ENCODE measurements at regions not wholly inside any gene's neighbourhood (a gene's known extent, or its start where the extent isn't known, plus 50 kb on each side); places are given as distances from the start of the nearest gene placed in this dataset.

GRCh38 chr6:44599672-44600071, 212.2 kb downstream of the CDC5L start:
- DNase-seq: no peak
- no peak overlapping the region for H3K4me3 ChIP-seq
- TF ChIP-seq POLR2A (IDR thresholded peaks at IDR 0.05): no peak

GRCh38 chr6:44603044-44603686, 215.7 kb downstream of the CDC5L start:
- Histone ChIP-seq H3K27me3 (no peaks in the 10 kb centered on the region), H3K36me3 (no peaks in the 10 kb centered on the region), H3K27ac (no peak overlapping the region), H3K4me3 (no peak overlapping the region), H3K4me1 (no peaks in the 10 kb centered on the region), H3K9me3 (no peaks in the 10 kb centered on the region)
- DNase-seq: no peak
- TF ChIP-seq CTCF (IDR thresholded peaks at IDR 0.05): no peak
- no peak for TF ChIP-seq POLR2A (IDR thresholded peaks at IDR 0.05)

More at GRCh38 chr6:44599672-44600071, 212.2 kb downstream of the CDC5L start:
- Histone ChIP-seq H3K27me3 (no peaks in the 10 kb centered on the region), H3K27ac (no peak overlapping the region), H3K9me3 (no peaks in the 10 kb centered on the region), H3K36me3 (no peaks in the 10 kb centered on the region), H3K4me1 (no peaks in the 10 kb centered on the region)

- no peak overlapping the region for H3K4me3 ChIP-seq
- H3K27ac ChIP-seq: no peak overlapping the region
- TF ChIP-seq POLR2A (IDR thresholded peaks at IDR 0.05) (no peak), CTCF (IDR thresholded peaks at IDR 0.05) (no peak)
- no peaks in the 10 kb centered on the region for H3K27me3 ChIP-seq
- DNase-seq: no peak
- no peaks in the 10 kb centered on the region for H3K36me3 ChIP-seq
- no peaks in the 10 kb centered on the region for H3K9me3 ChIP-seq
- H3K4me1 ChIP-seq: no peaks in the 10 kb centered on the region
Observed at GRCh38 chr6:44606504-44606903, 219.0 kb downstream of the CDC5L start.

- no peaks in the 10 kb centered on the region for H3K9me3 ChIP-seq
- no peak overlapping the region for H3K27ac ChIP-seq
- H3K36me3 ChIP-seq: no peaks in the 10 kb centered on the region
- no peak for DNase-seq
- no peaks in the 10 kb centered on the region for H3K27me3 ChIP-seq
- no peaks in the 10 kb centered on the region for H3K4me1 ChIP-seq
- TF ChIP-seq CTCF (IDR thresholded peaks at IDR 0.05) (no peak), POLR2A (IDR thresholded peaks at IDR 0.05) (no peak)
- no peak overlapping the region for H3K4me3 ChIP-seq
Observed at GRCh38 chr6:44606976-44607375, 219.5 kb downstream of the CDC5L start.

- Histone ChIP-seq H3K27me3 (no peaks in the 10 kb centered on the region), H3K9me3 (no peaks in the 10 kb centered on the region), H3K27ac (no peak overlapping the region), H3K4me1 (no peaks in the 10 kb centered on the region), H3K36me3 (no peaks in the 10 kb centered on the region), H3K4me3 (no peak overlapping the region)
- DNase-seq: peak in 1 of 3 donors; percentile 1
- TF ChIP-seq CTCF (IDR thresholded peaks at IDR 0.05): no peak
- TF ChIP-seq POLR2A (IDR thresholded peaks at IDR 0.05): no peak
Observed at GRCh38 chr6:44608175-44608574, 220.7 kb downstream of the CDC5L start.

GRCh38 chr6:44609051-44609612, 221.6 kb downstream of the CDC5L start:
- DNase-seq: no peak
- H3K27ac ChIP-seq: no peak overlapping the region
- H3K27me3 ChIP-seq: no peaks in the 10 kb centered on the region
- TF ChIP-seq POLR2A (IDR thresholded peaks at IDR 0.05): no peak
- no peak for TF ChIP-seq CTCF (IDR thresholded peaks at IDR 0.05)
- H3K36me3 ChIP-seq: no peaks in the 10 kb centered on the region
- H3K4me1 ChIP-seq: no peaks in the 10 kb centered on the region
- no peaks in the 10 kb centered on the region for H3K9me3 ChIP-seq
- H3K4me3 ChIP-seq: no peak overlapping the region

Measured in Peyer's patch (tissue), 4 donors.